Brain microvascular endothelial cell (primary cell): ENCODE measurements at regions not wholly inside any gene's neighbourhood (a gene's known extent, or its start where the extent isn't known, plus 50 kb on each side); places are given as distances from the start of the nearest gene placed in this dataset.
"Not testable (repeated sequence)": the region's sequence is repeated elsewhere in the genome, so short reads cannot be mapped to it uniquely, and the experiment has no call there.

Experiments
- DNase-seq: peaks from one replicate; pipeline ENCODE4 v3.0.0-alpha.2; 2020
- H3K27ac ChIP-seq: fragments of 250-450 bp; sonication (Bioruptor Pico); 2 replicates; pipeline ENCODE4 v1.5.1; 2020; ENCODE audit warnings: mild to moderate bottlenecking, moderate library complexity
- H3K27me3 ChIP-seq: fragments of 250-450 bp; sonication (Bioruptor Pico); replicated peaks from 2 replicates; pipeline ENCODE4 v1.5.1; 2020; ENCODE audit warnings: mild to moderate bottlenecking
- H3K36me3 ChIP-seq: fragments of 250-450 bp; sonication (Bioruptor Pico); replicated peaks from 2 replicates; pipeline ENCODE4 v1.5.1; 2020; ENCODE audit warnings: mild to moderate bottlenecking
- H3K4me3 ChIP-seq: 2 replicates; pipeline ENCODE4 v1.5.1; 2011; ENCODE audit warnings: low read depth, mild to moderate bottlenecking, control low read depth, low read length, moderate library complexity
- CTCF ChIP-seq: IDR thresholded peaks from 2 replicates; pipeline ENCODE4 v1.5.1; 2011; ENCODE audit warnings: low read depth, mild to moderate bottlenecking, moderate library complexity, low read length, control low read depth, inconsistent platforms; ENCODE audit errors: missing control alignments
- in situ Hi-C: cut with HindIII; loops from 2 replicates; pipeline ENCODE4 v1.10.0; 2017; ENCODE audit warnings: low sequenced_read_pairs, low pct_ligation_motif_present

- no peak for DNase-seq
- H3K27me3 ChIP-seq: no peaks in the 10 kb centered on the region
- TF ChIP-seq CTCF: no peak
- H3K27ac ChIP-seq: no peak overlapping the region
- in situ Hi-C loops: no loop called here
- no peak overlapping the region for H3K4me3 ChIP-seq
- H3K36me3 ChIP-seq: no peaks in the 10 kb centered on the region
These were observed 66.9 kb upstream of the CDC42EP3 start for GRCh38 chr2:37738266-37738885.

GRCh38 chr2:37739153-37739552 is 67.7 kb upstream of the CDC42EP3 start:
- TF ChIP-seq CTCF: no peak
- Histone ChIP-seq H3K36me3 (no peaks in the 10 kb centered on the region), H3K27ac (no peak overlapping the region), H3K4me3 (no peak overlapping the region), H3K27me3 (no peaks in the 10 kb centered on the region)
- no peak for DNase-seq
- in situ Hi-C loops: no loop called here

- DNase-seq: peak; percentile 49
- no peak for TF ChIP-seq CTCF
- Histone ChIP-seq H3K27ac (no peak overlapping the region), H3K36me3 (no peaks in the 10 kb centered on the region), H3K4me3 (no peak overlapping the region), H3K27me3 (no peaks in the 10 kb centered on the region)
- in situ Hi-C loops: no loop called here
These were observed 68.8 kb upstream of the CDC42EP3 start for GRCh38 chr2:37740164-37740739.

GRCh38 chr2:37742286-37742685 is 70.8 kb upstream of the CDC42EP3 start:
- Histone ChIP-seq H3K27me3 (no peaks in the 10 kb centered on the region), H3K36me3 (no peaks in the 10 kb centered on the region), H3K27ac (peak overlapping the region; percentile 7), H3K4me3 (no peak overlapping the region)
- no peak for TF ChIP-seq CTCF
- DNase-seq: no peak
- in situ Hi-C loops: no loop called here

- TF ChIP-seq CTCF: no peak
- no peak overlapping the region for H3K4me3 ChIP-seq
- H3K27ac ChIP-seq: no peak overlapping the region
- no peaks in the 10 kb centered on the region for H3K36me3 ChIP-seq
- no peak for DNase-seq
- no peaks in the 10 kb centered on the region for H3K27me3 ChIP-seq
- in situ Hi-C loops: no loop called here
These were observed 72.6 kb upstream of the CDC42EP3 start for GRCh38 chr2:37744010-37744409.

- DNase-seq, H3K4me3 ChIP-seq, H3K27ac ChIP-seq, H3K36me3 ChIP-seq, in situ Hi-C loops, H3K27me3 ChIP-seq: not testable (repeated sequence)
These were observed 73.5 kb upstream of the CDC42EP3 start for GRCh38 chr2:37744961-37745360.

GRCh38 chr2:37746011-37746410 is 74.6 kb upstream of the CDC42EP3 start:
- DNase-seq, H3K4me3 ChIP-seq, H3K36me3 ChIP-seq, H3K27me3 ChIP-seq, H3K27ac ChIP-seq, in situ Hi-C loops: not testable (repeated sequence)
